Tibial nerve (tissue), 4 donors: ENCODE measurements at regions not wholly inside any gene's neighbourhood (a gene's known extent, or its start where the extent isn't known, plus 50 kb on each side); places are given as distances from the start of the nearest gene placed in this dataset.
A peak's percentile ranks its signal among the peaks of the same experiment; 100 is the strongest.

Source experiments
- DNase-seq, 2 donors: peaks; one replicate each; pipeline ENCODE4 v3.0.0-alpha.2; 2019; ENCODE audit warnings: low spot score in 2 of 2
- H3K27ac ChIP-seq, 4 donors: fragments of 200-600 bp; sonication (generic) in 3 of 4; one replicate each; pipeline ENCODE4 v1.5.1; 2017 to 2019; ENCODE audit warnings: mild to moderate bottlenecking in 1 of 4
- H3K27me3 ChIP-seq, 2 donors: fragments of 200-600 bp; sonication (generic) in 1 of 2; one replicate each; pipeline versions ENCODE4 v1.5.1 to v1.6.0; 2017 to 2019
- H3K36me3 ChIP-seq, 3 donors: fragments of 200-600 bp; sonication (generic); one replicate each; pipeline ENCODE4 v1.5.1; 2018 to 2019
- H3K4me1 ChIP-seq, 4 donors: fragments of 200-600 bp; sonication (generic) in 3 of 4; one replicate each; pipeline ENCODE4 v1.5.1; 2017 to 2019
- H3K4me3 ChIP-seq, 4 donors: fragments of 200-600 bp; sonication (generic) in 3 of 4; one replicate each; pipeline ENCODE4 v1.5.1; 2017 to 2019; ENCODE audit warnings: mild to moderate bottlenecking in 1 of 4, moderate library complexity in 1 of 4
- H3K9me3 ChIP-seq, 4 donors: fragments of 200-600 bp; sonication (generic) in 3 of 4; one replicate each; pipeline ENCODE4 v1.5.1; 2017 to 2019
- CTCF ChIP-seq, 5 experiments: fragments of 200-600 bp in 3 of 5; fragments of 450-650 bp in 2 of 5; sonication (generic) in 3 of 5; IDR thresholded peaks; one replicate each; pipeline ENCODE4 v1.5.1; 2016 to 2019; ENCODE audit warnings: antibody characterized with exemption in 5 of 5, mild to moderate bottlenecking in 3 of 5, moderate library complexity in 2 of 5
- EP300 ChIP-seq, 2 donors: sonication (generic); formaldehyde crosslinking; IDR thresholded peaks; one replicate each; pipeline ENCODE4 v1.6.1; 2017; ENCODE audit warnings: antibody characterized with exemption in 2 of 2, mild to moderate bottlenecking in 1 of 2
- POLR2A ChIP-seq, 2 donors: fragments of 450-650 bp; IDR thresholded peaks; one replicate each; pipeline ENCODE4 v1.6.1; 2017; ENCODE audit warnings: antibody characterized with exemption in 2 of 2, mild to moderate bottlenecking in 2 of 2, moderate library complexity in 2 of 2
- WGBS, 2 donors: methylation state at CpG; one replicate each; pipeline ENCODE4 v1.1.5; 2018; 5-methylcytosine and 5-hydroxymethylcytosine counted together

- no peak for TF ChIP-seq POLR2A (IDR thresholded peaks at IDR 0.05)
- no peak for TF ChIP-seq CTCF (IDR thresholded peaks at IDR 0.05)
- TF ChIP-seq EP300 (IDR thresholded peaks at IDR 0.05): peak in 1 of 2 donors; percentile 50
- DNase-seq: no peak
- no peaks in the 10 kb centered on the region for H3K9me3 ChIP-seq
- peaks cover 0 to 26% (median 0%) of the 10 kb centered on the region in 4 donors for H3K4me1 ChIP-seq
- no peaks in the 10 kb centered on the region for H3K27me3 ChIP-seq
- 36 to 37% methylated on average over 7 of the region's 7 CpGs for WGBS, 2 donors
- H3K27ac ChIP-seq: no peak overlapping the region
- H3K36me3 ChIP-seq: no peaks in the 10 kb centered on the region
- H3K4me3 ChIP-seq: no peak overlapping the region
Observed at GRCh38 chr20:60117065-60117464, 158.8 kb downstream of the CDH26 start.

GRCh38 chr20:60121903-60122302 is 163.7 kb downstream of the CDH26 start:
- no peak for DNase-seq
- whole genome bisulfite sequencing, 2 donors: 84 to 87% methylated on average over 9 of the region's 9 CpGs
- H3K4me3 ChIP-seq: no peak overlapping the region
- no peak for TF ChIP-seq POLR2A (IDR thresholded peaks at IDR 0.05)
- H3K27me3 ChIP-seq: no peaks in the 10 kb centered on the region
- H3K4me1 ChIP-seq: peaks cover 0 to under 1% (median 0%) of the 10 kb centered on the region in 4 donors
- no peak overlapping the region for H3K27ac ChIP-seq
- H3K36me3 ChIP-seq: no peaks in the 10 kb centered on the region
- no peaks in the 10 kb centered on the region for H3K9me3 ChIP-seq

GRCh38 chr20:60122671-60123070 is 164.4 kb downstream of the CDH26 start:
- H3K36me3 ChIP-seq: no peaks in the 10 kb centered on the region
- 95 to 97% methylated on average over 4 of the region's 4 CpGs for WGBS, 2 donors
- DNase-seq: no peak
- no peak overlapping the region for H3K27ac ChIP-seq
- no peaks in the 10 kb centered on the region for H3K4me1 ChIP-seq
- H3K9me3 ChIP-seq: no peaks in the 10 kb centered on the region
- no peak for TF ChIP-seq POLR2A (IDR thresholded peaks at IDR 0.05)
- TF ChIP-seq EP300 (IDR thresholded peaks at IDR 0.05): no peak
- no peak for TF ChIP-seq CTCF (IDR thresholded peaks at IDR 0.05)
- no peak overlapping the region for H3K4me3 ChIP-seq
- H3K27me3 ChIP-seq: no peaks in the 10 kb centered on the region

- no peak for DNase-seq
- Histone ChIP-seq H3K27me3 (no peaks in the 10 kb centered on the region), H3K36me3 (no peaks in the 10 kb centered on the region), H3K4me3 (no peak overlapping the region), H3K9me3 (no peaks in the 10 kb centered on the region), H3K27ac (no peak overlapping the region), H3K4me1 (no peaks in the 10 kb centered on the region)
- WGBS, 2 donors: 81 to 82% methylated on average over 8 of the region's 8 CpGs
- no peak for TF ChIP-seq EP300 (IDR thresholded peaks at IDR 0.05)
- TF ChIP-seq CTCF (IDR thresholded peaks at IDR 0.05): no peak
- TF ChIP-seq POLR2A (IDR thresholded peaks at IDR 0.05): no peak
Observed at GRCh38 chr20:60123096-60123495, 164.9 kb downstream of the CDH26 start.

GRCh38 chr20:60123652-60124051 is 165.4 kb downstream of the CDH26 start:
- Histone ChIP-seq H3K36me3 (no peaks in the 10 kb centered on the region), H3K27me3 (no peaks in the 10 kb centered on the region), H3K4me3 (no peak overlapping the region), H3K27ac (no peak overlapping the region), H3K4me1 (no peaks in the 10 kb centered on the region), H3K9me3 (no peaks in the 10 kb centered on the region)
- no peak for DNase-seq
- TF ChIP-seq POLR2A (IDR thresholded peaks at IDR 0.05): no peak
- TF ChIP-seq EP300 (IDR thresholded peaks at IDR 0.05): no peak
- TF ChIP-seq CTCF (IDR thresholded peaks at IDR 0.05): no peak
- WGBS, 2 donors: 81 to 92% methylated on average over 4 of the region's 4 CpGs

GRCh38 chr20:60124776-60125381 is 166.7 kb downstream of the CDH26 start:
- WGBS, 2 donors: 41 to 62% methylated on average over 3 of the region's 3 CpGs
- DNase-seq: no peak

More at GRCh38 chr20:60124776-60125381, 166.7 kb downstream of the CDH26 start:
- Histone ChIP-seq H3K4me3 (no peak overlapping the region), H3K4me1 (no peaks in the 10 kb centered on the region), H3K9me3 (no peaks in the 10 kb centered on the region), H3K36me3 (no peaks in the 10 kb centered on the region), H3K27me3 (no peaks in the 10 kb centered on the region), H3K27ac (no peak overlapping the region)
- no peak for TF ChIP-seq CTCF (IDR thresholded peaks at IDR 0.05)
- TF ChIP-seq EP300 (IDR thresholded peaks at IDR 0.05): no peak
- no peak for TF ChIP-seq POLR2A (IDR thresholded peaks at IDR 0.05)
